Activated T-helper 9 cell treated with anti-CD3 and anti-CD28 coated beads, Interleukin-2, amount 50 U/mL, for 16 hours (primary cell): ENCODE measurements at regions not wholly inside any gene's neighbourhood (a gene's known extent, or its start where the extent isn't known, plus 50 kb on each side); places are given as distances from the start of the nearest gene placed in this dataset.
"Not testable (repeated sequence)": the region's sequence is repeated elsewhere in the genome, so short reads cannot be mapped to it uniquely, and the experiment has no call there.

Source experiments
- DNase-seq: peaks from one replicate; pipeline ENCODE4 v3.0.0-alpha.2; 2020; ENCODE audit warnings: low read depth

DNA sequence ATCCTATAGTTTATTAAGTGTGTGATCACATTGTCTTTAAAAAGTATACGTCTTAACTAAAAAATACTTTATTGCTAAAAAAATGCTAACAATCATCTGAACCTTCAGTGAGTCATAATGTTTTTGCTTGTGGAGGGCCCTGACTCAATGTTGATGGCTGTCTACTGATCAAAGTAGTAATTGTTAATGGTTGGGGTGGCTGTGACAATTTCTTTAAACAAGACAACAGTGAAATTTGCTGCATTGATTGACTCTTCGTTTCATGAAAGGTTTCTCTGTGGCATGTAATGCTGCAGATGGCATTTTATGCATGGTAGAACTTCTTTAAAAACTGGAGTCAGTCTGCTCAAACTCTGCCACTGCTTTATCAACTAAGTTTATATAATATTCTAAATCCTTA lies 101.4 kb upstream of the IL15 start:
- no peak for DNase-seq

DNA sequence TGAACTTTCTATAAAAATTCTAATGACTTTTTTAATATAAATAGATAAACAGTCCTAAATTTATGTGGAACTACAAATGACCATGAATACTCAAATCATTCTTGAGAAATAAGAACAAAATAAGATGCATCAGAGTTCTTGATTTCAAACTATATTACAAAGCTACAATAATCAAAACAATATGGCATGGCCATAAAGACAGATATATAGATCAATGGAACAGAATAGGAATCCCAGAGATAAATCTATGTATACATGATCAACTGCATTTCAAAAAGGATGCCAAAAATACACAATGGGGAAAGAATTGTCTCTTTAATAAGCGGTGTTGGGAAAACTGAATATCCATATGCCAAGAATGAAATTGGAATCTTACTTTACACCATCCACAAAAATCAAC lies 98.4 kb upstream of the IL15 start:
- no peak for DNase-seq

DNA sequence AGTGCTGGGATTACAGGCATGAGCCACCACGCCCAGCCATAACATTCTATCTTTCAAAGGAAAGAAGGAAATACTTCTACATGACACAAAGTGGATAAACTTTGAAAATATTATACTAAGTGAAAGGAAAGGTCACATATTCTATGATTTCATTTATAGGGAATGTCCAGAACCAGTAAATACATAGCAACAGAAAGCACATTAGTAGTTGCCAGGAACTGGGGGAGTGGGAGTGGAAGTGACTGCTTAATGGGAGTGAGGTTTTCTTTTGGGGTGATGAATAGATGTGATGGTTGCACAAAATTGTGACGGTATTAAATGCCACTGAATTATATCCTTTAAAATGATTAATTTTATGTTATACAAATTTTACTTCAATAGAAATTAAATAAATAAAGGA lies 95.7 kb upstream of the IL15 start:
- no peak for DNase-seq

DNA sequence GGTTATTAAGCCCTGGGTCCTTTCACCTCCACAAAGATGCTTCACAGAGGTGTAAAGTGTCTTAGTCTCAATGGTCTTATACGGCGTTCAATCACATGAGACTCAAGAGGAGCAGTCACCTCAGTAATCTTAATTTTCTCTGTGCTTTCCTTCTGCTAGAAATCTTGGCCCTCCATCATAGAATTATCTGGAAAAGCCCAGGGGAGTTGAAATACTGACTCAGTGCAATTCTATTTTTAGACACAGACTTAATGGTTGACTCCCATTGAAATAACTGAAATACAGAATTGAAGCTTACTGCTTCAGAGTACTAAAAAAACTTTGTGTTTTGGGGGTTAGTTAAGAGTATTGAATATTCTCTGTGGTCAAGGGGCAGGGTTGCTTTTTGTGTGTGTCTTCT lies 94.5 kb upstream of the IL15 start:
- DNase-seq = no peak

DNA sequence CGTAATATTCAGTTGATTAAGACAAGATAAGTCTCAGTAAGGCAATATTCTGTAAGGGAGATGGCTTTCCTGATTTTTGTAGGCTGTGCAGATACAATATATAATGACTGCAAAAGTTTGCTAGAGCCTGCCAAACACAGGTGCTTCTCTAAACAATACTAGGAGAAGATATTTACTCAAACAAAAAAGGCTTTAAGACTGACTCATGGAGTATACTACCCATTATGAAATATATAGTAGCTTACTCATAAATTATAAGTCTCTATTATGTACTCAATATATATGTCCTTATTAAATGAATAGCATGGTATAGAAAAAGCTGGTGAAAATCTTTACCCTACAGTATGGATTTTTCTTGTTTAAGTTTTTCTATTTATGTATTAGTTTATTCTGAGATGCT lies 93.2 kb upstream of the IL15 start:
- no peak for DNase-seq

DNA sequence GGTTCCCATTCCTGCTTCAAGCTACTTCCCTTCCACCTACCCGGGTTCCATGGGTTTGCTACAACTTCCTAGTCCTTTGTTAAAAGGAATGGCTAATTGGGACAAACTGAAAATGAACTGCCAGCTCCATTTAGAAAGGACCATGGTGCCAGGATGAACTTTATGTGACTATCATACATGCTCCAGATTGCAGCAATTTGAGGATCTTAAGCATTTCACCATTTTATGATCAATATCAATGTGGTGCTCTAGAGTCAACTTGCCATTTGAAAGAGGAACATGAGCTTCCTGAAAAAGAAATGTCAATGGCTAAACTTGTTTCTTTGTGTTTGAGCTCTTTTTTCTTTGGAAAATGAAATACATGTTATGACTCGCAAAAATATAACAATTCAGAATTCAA lies 92.7 kb upstream of the IL15 start:
- DNase-seq = no peak

DNA sequence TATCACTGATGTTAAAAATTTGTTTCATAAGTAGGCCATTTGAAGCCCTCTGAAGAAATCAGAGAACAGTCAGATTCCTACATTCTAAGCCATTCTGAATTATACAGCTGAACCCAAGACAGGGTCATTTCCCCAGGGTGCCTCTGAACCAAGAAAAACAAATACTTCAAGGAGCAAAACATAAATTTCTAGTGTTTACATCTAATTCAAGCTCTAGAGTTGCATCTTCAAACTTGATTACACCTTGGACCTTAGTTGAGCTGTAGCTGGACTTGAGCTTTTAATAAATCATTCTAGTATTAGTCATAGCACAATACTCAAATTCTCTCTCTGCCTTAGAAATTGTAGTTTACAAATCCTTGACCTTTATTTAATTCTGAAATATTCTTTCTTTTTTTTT lies 87.6 kb upstream of the IL15 start:
- no peak for DNase-seq

DNA sequence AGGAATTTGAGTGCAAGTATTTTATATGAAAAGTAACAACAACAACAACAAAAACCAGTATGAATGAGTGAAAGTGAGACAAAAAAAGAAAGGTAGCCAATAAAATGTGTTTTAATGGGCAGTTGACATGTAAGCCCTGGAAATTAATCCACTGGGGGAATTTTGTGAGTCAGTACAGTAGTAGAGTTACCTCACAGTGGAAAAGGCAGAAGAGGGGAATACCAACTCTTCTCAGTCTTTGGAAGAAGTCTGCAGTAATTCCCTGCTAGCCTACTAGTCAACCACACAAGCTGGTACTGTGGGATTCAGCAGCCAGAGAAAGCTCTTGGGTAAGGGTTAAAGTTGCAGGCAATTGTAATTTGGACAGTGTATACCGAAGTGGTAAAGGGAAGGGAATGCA lies 76.3 kb upstream of the IL15 start:
- DNase-seq = no peak

DNA sequence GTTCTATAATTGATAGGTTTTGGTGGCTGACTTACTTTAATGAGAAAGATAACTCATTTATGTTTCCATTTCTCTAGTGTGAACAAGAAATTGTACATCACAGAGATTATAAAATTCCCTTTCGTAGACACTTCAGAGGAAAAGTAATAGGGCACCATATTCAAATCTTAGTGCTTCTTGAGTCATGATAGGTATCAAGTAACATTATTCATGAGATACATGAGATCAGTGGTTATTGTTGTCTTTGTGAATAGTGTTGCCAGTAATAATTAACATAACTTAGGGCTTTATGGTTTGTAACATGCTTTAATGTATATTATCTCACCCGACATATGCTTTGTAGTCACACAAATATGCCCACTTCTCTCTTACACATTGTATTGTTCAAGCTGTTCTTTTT lies 73.7 kb upstream of the IL15 start:
- DNase-seq = no peak

DNA sequence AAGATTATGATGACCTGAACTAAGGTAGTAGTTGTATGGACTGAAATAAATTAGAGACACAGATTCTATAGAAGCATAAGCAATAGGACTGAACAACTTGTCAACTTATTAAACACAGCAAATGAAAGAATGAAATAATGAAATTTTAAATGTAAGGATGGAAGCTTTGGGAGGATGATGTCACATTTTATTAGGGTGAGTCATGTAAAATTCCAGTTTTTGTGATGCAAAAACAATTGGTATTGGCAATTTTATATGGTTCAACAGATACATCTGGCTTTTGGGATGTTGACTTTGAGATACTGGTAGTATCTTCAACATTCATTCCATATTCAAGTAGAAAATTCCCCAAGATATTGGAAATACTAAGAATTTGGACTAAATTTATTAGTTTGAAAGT lies 72.7 kb upstream of the IL15 start:
- DNase-seq = no peak

DNA sequence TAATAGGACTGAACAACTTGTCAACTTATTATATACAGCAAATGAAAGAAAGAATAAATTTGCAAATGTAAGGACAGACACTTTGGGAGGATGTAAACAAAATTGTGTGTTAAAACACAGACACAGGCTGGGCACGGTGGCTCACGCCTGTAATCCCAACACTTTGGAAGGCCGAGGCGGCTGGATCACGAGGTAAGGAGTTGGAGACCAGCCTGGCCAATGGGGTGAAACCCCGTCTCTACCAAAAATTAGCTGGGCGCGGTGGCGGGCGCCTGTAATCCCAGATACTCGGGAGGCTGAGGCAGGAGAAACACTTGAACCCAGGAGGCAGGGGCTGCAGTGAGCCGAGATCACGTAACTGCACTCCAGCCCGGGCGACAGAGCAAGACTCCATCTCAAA lies 71.4 kb upstream of the IL15 start:
- not testable (repeated sequence) for DNase-seq

DNA sequence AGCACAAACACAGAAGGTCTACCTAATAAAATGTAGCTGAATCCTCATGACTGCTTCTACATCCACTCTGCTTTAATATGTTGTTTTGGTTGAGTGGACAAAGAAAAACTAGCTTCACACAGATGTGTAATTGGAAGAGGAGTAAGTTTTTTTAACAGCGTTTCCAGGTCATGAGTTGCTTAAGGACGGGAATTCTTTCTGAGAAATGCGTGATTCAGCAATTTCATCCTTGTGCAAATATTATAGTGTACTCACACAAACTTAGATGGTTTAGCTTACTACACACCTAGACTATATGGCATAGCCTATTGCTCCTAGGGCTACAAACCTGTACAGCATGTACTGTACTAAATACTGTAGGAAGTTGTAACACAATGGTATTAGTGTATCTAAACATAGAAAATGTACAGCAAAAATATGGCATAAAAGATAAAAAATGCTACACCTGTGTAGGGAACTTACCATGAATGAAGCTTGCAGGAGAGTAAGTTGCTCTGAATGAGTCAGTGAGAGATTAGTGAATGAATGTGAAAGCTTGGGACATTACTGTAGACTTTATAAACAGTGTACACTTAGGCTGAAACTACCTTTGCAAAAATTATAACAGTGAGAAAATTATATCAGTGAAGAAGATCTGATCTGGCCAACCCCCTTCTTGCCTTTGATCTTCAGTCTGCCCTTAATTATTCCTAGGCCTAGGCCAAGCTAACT lies 70.8 kb upstream of the IL15 start:
- no peak for DNase-seq

DNA sequence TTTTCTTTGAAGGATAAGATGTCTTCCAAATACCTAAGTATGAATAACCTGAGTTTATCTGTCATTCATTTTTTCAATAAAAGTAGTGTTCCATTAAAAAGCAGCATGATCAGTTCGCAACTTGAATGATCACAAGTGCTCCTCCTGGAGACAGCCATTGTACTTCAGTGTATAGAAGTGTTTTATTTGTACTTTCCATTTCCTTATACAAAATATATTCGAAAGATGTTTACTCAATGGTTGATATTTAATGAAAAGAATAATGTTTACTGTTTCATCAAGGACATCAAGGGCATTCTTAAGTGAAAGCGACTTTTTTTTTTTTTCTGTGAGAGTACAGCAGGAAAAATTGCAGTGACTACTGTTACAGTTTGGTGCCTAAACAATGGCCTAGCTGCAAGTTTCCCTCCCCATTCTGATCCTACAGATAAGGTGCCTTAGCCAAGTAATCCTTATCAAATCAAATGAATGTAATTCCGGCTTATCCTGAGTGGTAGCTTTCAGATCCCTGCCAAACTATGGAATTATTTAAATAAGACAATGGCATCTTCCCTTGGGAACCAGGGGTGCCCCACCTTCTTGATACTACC lies 69.0 kb upstream of the IL15 start:
- no peak for DNase-seq

DNA sequence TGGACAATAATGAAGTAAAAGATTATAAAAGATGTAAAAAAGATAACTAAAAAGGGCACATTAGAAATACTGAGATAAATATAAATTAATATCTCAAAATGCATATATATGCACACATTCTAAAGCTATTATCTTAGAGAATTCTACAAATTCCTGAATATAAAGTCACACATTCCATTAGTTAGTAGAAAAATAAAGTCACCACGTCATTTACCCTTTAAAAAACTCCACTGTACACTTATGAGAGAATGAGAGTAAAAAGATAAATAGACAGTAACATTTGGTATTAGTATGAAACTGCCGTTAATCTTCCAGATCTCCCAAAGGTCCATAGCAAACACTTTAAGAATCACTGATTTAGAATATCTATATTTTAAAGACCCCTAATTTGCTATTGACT lies 67.2 kb upstream of the IL15 start:
- DNase-seq = no peak

DNA sequence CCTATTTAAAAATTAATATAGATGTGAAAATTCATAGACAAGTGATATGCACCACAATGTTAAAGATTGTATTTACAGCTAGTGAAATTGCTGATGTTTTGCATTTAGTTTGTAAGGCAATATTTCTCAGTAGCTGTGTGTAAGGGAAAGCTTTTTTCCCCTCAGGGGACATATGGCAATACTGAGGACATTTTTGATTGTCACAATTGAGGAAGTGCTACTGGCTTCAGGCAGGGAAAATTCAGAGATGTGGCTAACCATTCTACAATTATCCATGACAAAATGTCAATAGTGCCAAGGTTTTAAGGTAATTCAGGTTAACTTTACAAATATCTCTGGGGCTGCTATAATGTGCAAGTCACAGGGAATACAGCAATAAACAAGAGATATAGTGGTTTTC lies 66.1 kb upstream of the IL15 start:
- DNase-seq = no peak

DNA sequence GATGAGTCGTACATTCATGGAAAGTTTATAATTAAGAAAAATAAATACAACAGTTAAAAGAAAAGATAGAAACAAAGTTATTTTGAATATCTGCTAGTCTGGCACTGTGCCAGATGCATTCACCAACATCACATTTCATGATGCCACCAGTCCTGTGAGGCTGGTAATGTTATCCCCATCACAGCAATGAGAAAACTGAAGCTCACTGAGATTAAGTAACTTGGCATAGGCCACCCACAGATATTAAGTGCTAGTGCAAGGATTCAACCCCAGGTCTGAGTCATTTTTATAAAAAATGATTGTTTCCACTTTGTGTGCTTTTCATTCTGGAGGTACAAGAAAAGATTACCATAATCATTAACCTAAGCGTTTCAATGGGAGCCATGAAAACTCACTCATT lies 65.0 kb upstream of the IL15 start:
- DNase-seq = no peak

DNA sequence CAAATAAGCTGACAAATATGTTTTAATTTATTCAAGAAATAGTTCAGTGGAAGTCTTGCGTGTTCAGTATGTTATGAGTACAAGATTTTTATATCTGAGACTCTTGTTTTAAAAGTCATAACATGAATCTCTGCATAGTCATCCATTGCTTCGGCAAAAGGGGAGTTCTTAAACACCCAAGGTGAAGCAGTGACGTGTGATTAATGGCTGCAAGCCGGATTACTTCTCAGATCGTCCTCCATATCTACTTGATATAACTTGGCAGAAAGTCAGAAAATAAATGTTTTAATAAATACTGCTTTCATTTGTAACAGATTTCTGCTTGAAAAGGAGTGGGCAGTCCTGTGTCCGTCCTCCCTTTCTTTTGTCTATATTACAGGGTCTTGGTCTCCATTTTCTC lies 64.6 kb upstream of the IL15 start:
- no peak for DNase-seq

DNA sequence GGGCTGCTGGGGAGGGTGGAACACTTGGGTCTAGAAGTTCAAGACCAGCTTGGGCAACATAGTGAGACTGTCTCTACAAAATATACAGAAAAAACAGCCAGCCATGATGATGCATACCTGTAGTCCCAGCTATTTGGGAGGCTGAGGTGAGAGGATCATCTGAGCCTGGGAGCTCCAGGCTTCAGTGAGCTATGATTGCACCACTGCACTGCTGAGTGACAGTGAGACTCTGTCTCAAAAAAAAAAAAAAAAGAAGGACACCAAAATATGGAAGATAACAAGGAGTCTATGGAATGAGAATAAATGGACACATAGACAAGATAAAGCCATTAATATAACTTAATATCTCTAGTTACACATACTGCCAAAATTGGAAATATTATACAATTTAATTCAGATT lies 62.7 kb upstream of the IL15 start:
- no peak for DNase-seq

DNA sequence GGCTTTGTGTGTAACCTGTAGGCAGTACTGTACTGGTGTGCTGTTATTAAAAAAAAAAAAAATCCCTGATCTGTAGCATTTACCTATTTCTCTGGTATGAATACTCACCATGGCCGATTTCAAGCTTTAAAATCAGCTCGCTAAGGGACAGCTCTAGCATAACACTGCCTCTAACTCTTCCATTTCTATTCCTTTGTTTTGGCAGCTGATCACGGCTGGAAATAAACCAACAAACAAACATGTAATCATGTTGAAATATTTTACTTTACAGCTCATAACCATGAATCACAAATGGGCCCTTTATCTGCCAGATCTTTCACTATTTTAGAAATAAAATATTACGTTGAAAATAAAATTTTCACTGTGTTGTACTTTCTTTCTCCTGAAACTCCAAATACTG lies 60.5 kb upstream of the IL15 start:
- DNase-seq = no peak

DNA sequence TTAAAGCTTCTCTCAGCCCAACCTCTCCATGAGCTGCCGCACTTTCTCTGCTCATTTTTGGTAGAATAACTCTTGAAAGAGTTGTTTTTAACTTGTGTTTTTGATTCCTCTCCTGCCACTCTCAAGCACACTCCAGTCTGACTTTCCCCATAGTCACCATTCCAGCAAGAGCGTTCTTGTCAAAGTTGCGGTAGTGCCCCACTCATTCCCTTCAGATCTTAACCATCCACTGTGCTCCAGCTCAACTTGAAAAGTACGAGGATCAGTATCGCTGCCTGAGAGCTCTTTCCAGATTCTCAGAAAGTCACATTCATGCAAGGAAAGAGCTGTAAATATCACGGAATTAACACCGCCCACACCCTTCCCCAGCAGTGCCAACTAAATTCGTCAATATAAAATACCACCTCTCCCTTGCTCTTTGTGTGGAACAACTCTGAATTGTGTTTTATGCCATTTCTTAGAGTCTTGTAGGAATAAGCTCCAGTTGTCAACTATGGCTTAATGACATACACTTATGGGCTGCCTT lies 59.7 kb upstream of the IL15 start:
- DNase-seq = no peak

DNA sequence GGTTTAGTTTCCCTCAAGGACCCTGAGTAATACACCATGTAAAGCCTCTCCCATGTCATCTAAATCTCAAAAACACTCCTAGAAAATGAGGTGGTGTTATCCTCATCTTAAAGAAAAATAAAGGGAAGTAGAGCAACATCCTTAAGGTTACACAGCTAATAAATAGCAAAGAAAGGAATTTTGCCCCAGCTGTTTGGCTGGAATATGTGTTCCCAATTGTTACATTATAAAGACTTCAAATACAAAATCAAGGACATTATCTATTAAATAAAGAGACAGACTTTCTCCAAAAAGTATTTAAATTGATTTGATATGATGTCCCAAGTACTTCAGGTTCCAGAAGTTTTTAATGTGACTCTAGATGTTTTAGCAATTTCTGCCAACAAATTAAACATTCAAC lies 57.9 kb upstream of the IL15 start:
- DNase-seq = no peak

DNA sequence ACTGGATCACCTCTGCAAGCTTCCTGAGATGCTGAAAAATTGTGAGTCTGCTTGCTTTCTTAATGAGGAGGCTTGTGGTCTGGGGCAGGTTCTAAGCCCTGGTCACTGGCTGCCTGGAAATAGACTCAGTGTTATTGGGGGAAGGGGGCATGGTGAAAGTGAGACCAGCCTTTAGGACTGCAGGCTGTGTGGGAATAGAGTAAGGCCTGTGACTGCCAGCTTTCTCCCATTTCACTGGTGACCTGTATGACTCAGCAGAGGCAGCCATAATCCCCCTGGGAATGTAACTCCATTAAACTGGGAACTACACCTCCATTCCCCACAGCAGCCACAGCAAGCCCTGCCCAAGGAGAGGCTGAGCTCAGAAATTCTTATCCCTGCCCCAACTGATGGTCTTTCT lies 55.9 kb upstream of the IL15 start:
- no peak for DNase-seq
